ENCODE measurements at regions not wholly inside any gene's neighbourhood (a gene's known extent, or its start where the extent isn't known, plus 50 kb on each side); places are given as distances from the start of the nearest gene placed in this dataset.
"Not testable (repeated sequence)": the region's sequence is repeated elsewhere in the genome, so short reads cannot be mapped to it uniquely, and the experiment has no call there.

- H3K27me3 ChIP-seq (ENCODE audit: insufficient read depth, low read length) = no peaks in the 10 kb centered on the region
- no peaks in the 10 kb centered on the region for H3K4me1 ChIP-seq (ENCODE audit: insufficient read depth, low read length)
- no peak overlapping the region for H3K4me3 ChIP-seq (ENCODE audit: low read length)
- no peaks in the 10 kb centered on the region for H3K9me3 ChIP-seq (ENCODE audit: low read depth, low read length)
Observed at GRCh38 chr5:124128867-124129266, 616.9 kb downstream of the CSNK1G3 start.

- H3K4me3 ChIP-seq (ENCODE audit: low read length) = no peak overlapping the region
- no peaks in the 10 kb centered on the region for H3K27me3 ChIP-seq (ENCODE audit: insufficient read depth, low read length)
- no peaks in the 10 kb centered on the region for H3K4me1 ChIP-seq (ENCODE audit: insufficient read depth, low read length)
- no peaks in the 10 kb centered on the region for H3K9me3 ChIP-seq (ENCODE audit: low read depth, low read length)
Observed at GRCh38 chr5:124126504-124127217, 614.7 kb downstream of the CSNK1G3 start.

GRCh38 chr5:124124711-124125229, 612.8 kb downstream of the CSNK1G3 start:
- Histone ChIP-seq H3K4me3 (ENCODE audit: low read length) (no peak overlapping the region), H3K9me3 (ENCODE audit: low read depth, low read length) (no peaks in the 10 kb centered on the region), H3K4me1 (ENCODE audit: insufficient read depth, low read length) (no peaks in the 10 kb centered on the region), H3K27me3 (ENCODE audit: insufficient read depth, low read length) (no peaks in the 10 kb centered on the region)

GRCh38 chr5:124121198-124121597, 609.2 kb downstream of the CSNK1G3 start:
- no peaks in the 10 kb centered on the region for H3K4me1 ChIP-seq (ENCODE audit: insufficient read depth, low read length)
- H3K27me3 ChIP-seq (ENCODE audit: insufficient read depth, low read length) = no peaks in the 10 kb centered on the region
- no peaks in the 10 kb centered on the region for H3K9me3 ChIP-seq (ENCODE audit: low read depth, low read length)
- H3K4me3 ChIP-seq (ENCODE audit: low read length) = no peak overlapping the region

GRCh38 chr5:124114911-124115310, 602.9 kb downstream of the CSNK1G3 start:
- H3K4me3 ChIP-seq (ENCODE audit: low read length) = no peak overlapping the region
- no peaks in the 10 kb centered on the region for H3K27me3 ChIP-seq (ENCODE audit: insufficient read depth, low read length)
- no peaks in the 10 kb centered on the region for H3K4me1 ChIP-seq (ENCODE audit: insufficient read depth, low read length)
- no peaks in the 10 kb centered on the region for H3K9me3 ChIP-seq (ENCODE audit: low read depth, low read length)

GRCh38 chr5:124111886-124112285, 599.9 kb downstream of the CSNK1G3 start:
- Histone ChIP-seq H3K4me3 (ENCODE audit: low read length) (no peak overlapping the region), H3K27me3 (ENCODE audit: insufficient read depth, low read length) (no peaks in the 10 kb centered on the region), H3K4me1 (ENCODE audit: insufficient read depth, low read length) (no peaks in the 10 kb centered on the region), H3K9me3 (ENCODE audit: low read depth, low read length) (no peaks in the 10 kb centered on the region)

- no peaks in the 10 kb centered on the region for H3K27me3 ChIP-seq (ENCODE audit: insufficient read depth, low read length)
- H3K4me1 ChIP-seq (ENCODE audit: insufficient read depth, low read length) = no peaks in the 10 kb centered on the region
- H3K9me3 ChIP-seq (ENCODE audit: low read depth, low read length) = no peaks in the 10 kb centered on the region
- H3K4me3 ChIP-seq (ENCODE audit: low read length) = no peak overlapping the region
Observed at GRCh38 chr5:124110942-124111341, 599.0 kb downstream of the CSNK1G3 start.

- Histone ChIP-seq H3K27me3 (ENCODE audit: insufficient read depth, low read length) (no peaks in the 10 kb centered on the region), H3K9me3 (ENCODE audit: low read depth, low read length) (no peaks in the 10 kb centered on the region), H3K4me1 (ENCODE audit: insufficient read depth, low read length) (no peaks in the 10 kb centered on the region)
Observed at GRCh38 chr5:124105326-124105725, 593.3 kb downstream of the CSNK1G3 start.

GRCh38 chr5:124104821-124105220, 592.8 kb downstream of the CSNK1G3 start:
- Histone ChIP-seq H3K9me3 (ENCODE audit: low read depth, low read length) (no peaks in the 10 kb centered on the region), H3K27me3 (ENCODE audit: insufficient read depth, low read length) (no peaks in the 10 kb centered on the region), H3K4me3 (ENCODE audit: low read length) (no peak overlapping the region), H3K4me1 (ENCODE audit: insufficient read depth, low read length) (no peaks in the 10 kb centered on the region)

More at GRCh38 chr5:124105326-124105725, 593.3 kb downstream of the CSNK1G3 start:
- H3K4me3 ChIP-seq (ENCODE audit: low read length) = no peak overlapping the region

- no peaks in the 10 kb centered on the region for H3K4me1 ChIP-seq (ENCODE audit: insufficient read depth, low read length)
- no peaks in the 10 kb centered on the region for H3K27me3 ChIP-seq (ENCODE audit: insufficient read depth, low read length)
- no peaks in the 10 kb centered on the region for H3K9me3 ChIP-seq (ENCODE audit: low read depth, low read length)
- no peak overlapping the region for H3K4me3 ChIP-seq (ENCODE audit: low read length)
Observed at GRCh38 chr5:124104344-124104743, 592.4 kb downstream of the CSNK1G3 start.

GRCh38 chr5:124103671-124104070, 591.7 kb downstream of the CSNK1G3 start:
- Histone ChIP-seq H3K27me3 (ENCODE audit: insufficient read depth, low read length) (no peaks in the 10 kb centered on the region), H3K4me1 (ENCODE audit: insufficient read depth, low read length) (no peaks in the 10 kb centered on the region), H3K9me3 (ENCODE audit: low read depth, low read length) (no peaks in the 10 kb centered on the region), H3K4me3 (ENCODE audit: low read length) (no peak overlapping the region)

GRCh38 chr5:124103056-124103455, 591.1 kb downstream of the CSNK1G3 start:
- not testable (repeated sequence) for H3K9me3 ChIP-seq (ENCODE audit: low read depth, low read length); H3K4me1 ChIP-seq (ENCODE audit: insufficient read depth, low read length); H3K4me3 ChIP-seq (ENCODE audit: low read length); H3K27me3 ChIP-seq (ENCODE audit: insufficient read depth, low read length)

- H3K4me3 ChIP-seq (ENCODE audit: low read length) = no peak overlapping the region
- no peaks in the 10 kb centered on the region for H3K9me3 ChIP-seq (ENCODE audit: low read depth, low read length)
- H3K4me1 ChIP-seq (ENCODE audit: insufficient read depth, low read length) = no peaks in the 10 kb centered on the region
- no peaks in the 10 kb centered on the region for H3K27me3 ChIP-seq (ENCODE audit: insufficient read depth, low read length)
Observed at GRCh38 chr5:124102486-124102885, 590.5 kb downstream of the CSNK1G3 start.

- H3K9me3 ChIP-seq (ENCODE audit: low read depth, low read length) = no peaks in the 10 kb centered on the region
- no peaks in the 10 kb centered on the region for H3K4me1 ChIP-seq (ENCODE audit: insufficient read depth, low read length)
- H3K4me3 ChIP-seq (ENCODE audit: low read length) = no peak overlapping the region
- no peaks in the 10 kb centered on the region for H3K27me3 ChIP-seq (ENCODE audit: insufficient read depth, low read length)
Observed at GRCh38 chr5:124093658-124094057, 581.7 kb downstream of the CSNK1G3 start.

- Histone ChIP-seq H3K27me3 (ENCODE audit: insufficient read depth, low read length) (no peaks in the 10 kb centered on the region), H3K4me1 (ENCODE audit: insufficient read depth, low read length) (no peaks in the 10 kb centered on the region), H3K9me3 (ENCODE audit: low read depth, low read length) (no peaks in the 10 kb centered on the region), H3K4me3 (ENCODE audit: low read length) (no peak overlapping the region)
Observed at GRCh38 chr5:124090115-124090514, 578.1 kb downstream of the CSNK1G3 start.

GRCh38 chr5:124089578-124089977, 577.6 kb downstream of the CSNK1G3 start:
- Histone ChIP-seq H3K27me3 (ENCODE audit: insufficient read depth, low read length) (no peaks in the 10 kb centered on the region), H3K9me3 (ENCODE audit: low read depth, low read length) (no peaks in the 10 kb centered on the region), H3K4me1 (ENCODE audit: insufficient read depth, low read length) (no peaks in the 10 kb centered on the region), H3K4me3 (ENCODE audit: low read length) (no peak overlapping the region)

Data from mononuclear cell (primary cell).